Progenitor cell of endocrine pancreas (in vitro differentiated cells): ENCODE measurements at regions not wholly inside any gene's neighbourhood (a gene's known extent, or its start where the extent isn't known, plus 50 kb on each side); places are given as distances from the start of the nearest gene placed in this dataset.
A peak's percentile ranks its signal among the peaks of the same experiment; 100 is the strongest.

Experiments used
- DNase-seq: peaks from one replicate; pipeline ENCODE4 v3.0.0; 2021; ENCODE audit warnings: low spot score; ENCODE audit not compliant: unreplicated experiment
- H3K27ac Mint-ChIP-seq: 2 replicates; pipeline ENCODE4 v1.8.0; 2021; ENCODE audit warnings: mild to moderate bottlenecking, moderate library complexity, mixed read lengths
- H3K27me3 Mint-ChIP-seq: 2 replicates; pipeline ENCODE4 v1.8.0; 2021; ENCODE audit warnings: mixed read lengths
- H3K36me3 Mint-ChIP-seq: 2 replicates; pipeline ENCODE4 v1.8.0; 2022; ENCODE audit warnings: mixed read lengths; ENCODE audit not compliant: insufficient read depth
- H3K4me1 Mint-ChIP-seq: 2 replicates; pipeline ENCODE4 v1.8.0; 2021; ENCODE audit warnings: low read depth, mixed read lengths
- H3K4me3 Mint-ChIP-seq: 2 replicates; pipeline ENCODE4 v1.8.0; 2021; ENCODE audit warnings: low read depth, mild to moderate bottlenecking, moderate library complexity, mixed read lengths
- H3K9me3 Mint-ChIP-seq: 2 replicates; pipeline ENCODE4 v1.8.0; 2021; ENCODE audit warnings: low read depth, mixed read lengths
- CTCF ChIP-seq: fragments of 200-600 bp; sonication (generic); IDR thresholded peaks from one replicate; pipeline ENCODE4 v1.5.0; 2021; ENCODE audit warnings: antibody characterized with exemption, mild to moderate bottlenecking; ENCODE audit not compliant: unreplicated experiment

- H3K4me3 Mint-ChIP-seq = no peak overlapping the region
- no peaks in the 10 kb centered on the region for H3K36me3 Mint-ChIP-seq
- DNase-seq = no peak
- peaks cover 38% of the 10 kb centered on the region for H3K4me1 Mint-ChIP-seq
- no peak for TF ChIP-seq CTCF
- peaks cover 7% of the 10 kb centered on the region for H3K9me3 Mint-ChIP-seq
- no peak overlapping the region for H3K27ac Mint-ChIP-seq
- H3K27me3 Mint-ChIP-seq = no peaks in the 10 kb centered on the region
Measured at GRCh38 chr2:215775106-215775505, 238.2 kb downstream of the MREG start.

- Mint-ChIP-seq H3K27ac (no peak overlapping the region), H3K4me3 (no peak overlapping the region), H3K9me3 (peaks cover 7% of the 10 kb centered on the region), H3K36me3 (no peaks in the 10 kb centered on the region), H3K4me1 (peaks cover 42% of the 10 kb centered on the region), H3K27me3 (no peaks in the 10 kb centered on the region)
- TF ChIP-seq CTCF = no peak
- DNase-seq = no peak
Measured at GRCh38 chr2:215773728-215774127, 239.6 kb downstream of the MREG start.

GRCh38 chr2:215772634-215773563 is 240.5 kb downstream of the MREG start:
- no peak for TF ChIP-seq CTCF
- Mint-ChIP-seq H3K36me3 (peaks cover 4% of the 10 kb centered on the region), H3K4me1 (peaks cover 42% of the 10 kb centered on the region)

GRCh38 chr2:215772003-215772402 is 241.3 kb downstream of the MREG start:
- no peak for TF ChIP-seq CTCF
- H3K36me3 Mint-ChIP-seq = peaks cover 8% of the 10 kb centered on the region
- DNase-seq = no peak
- H3K27ac Mint-ChIP-seq = peak overlapping the region; percentile 88
- H3K4me3 Mint-ChIP-seq = no peak overlapping the region
- peaks cover 37% of the 10 kb centered on the region for H3K4me1 Mint-ChIP-seq
- H3K9me3 Mint-ChIP-seq = peaks cover 23% of the 10 kb centered on the region
- no peaks in the 10 kb centered on the region for H3K27me3 Mint-ChIP-seq

More at GRCh38 chr2:215772634-215773563, 240.5 kb downstream of the MREG start:
- peaks cover 14% of the 10 kb centered on the region for H3K9me3 Mint-ChIP-seq
- DNase-seq = no peak
- no peak overlapping the region for H3K4me3 Mint-ChIP-seq
- H3K27ac Mint-ChIP-seq = peak overlapping the region; percentile 1
- H3K27me3 Mint-ChIP-seq = no peaks in the 10 kb centered on the region

GRCh38 chr2:215771241-215771640 is 242.1 kb downstream of the MREG start:
- peaks cover 23% of the 10 kb centered on the region for H3K9me3 Mint-ChIP-seq
- H3K4me3 Mint-ChIP-seq = no peak overlapping the region
- peaks cover 8% of the 10 kb centered on the region for H3K36me3 Mint-ChIP-seq
- DNase-seq = no peak
- H3K27ac Mint-ChIP-seq = peak overlapping the region; percentile 88
- H3K4me1 Mint-ChIP-seq = peaks cover 35% of the 10 kb centered on the region
- no peak for TF ChIP-seq CTCF
- H3K27me3 Mint-ChIP-seq = no peaks in the 10 kb centered on the region
